Aorta (tissue), 5 donors: ENCODE measurements at regions not wholly inside any gene's neighbourhood (a gene's known extent, or its start where the extent isn't known, plus 50 kb on each side); places are given as distances from the start of the nearest gene placed in this dataset.

Experiments used
- ATAC-seq: fragments of 200-7000 bp; cut with Tn5 transposase; one replicate; pipeline ENCODE4 v1.9.1; 2022; ENCODE audit warnings: moderate library complexity; ENCODE audit not compliant: low FRiP score
- DNase-seq, 2 donors: peaks; one replicate each; pipeline ENCODE4 v3.0.0-alpha.2; 2020
- H3K27ac ChIP-seq, 2 donors: one replicate each; pipeline ENCODE4 v1.5.1; 2013; ENCODE audit warnings: low read length in 2 of 2, mild to moderate bottlenecking in 2 of 2, moderate library complexity in 2 of 2, control low read depth in 1 of 2, inconsistent platforms in 1 of 2, low read depth in 1 of 2
- H3K27me3 ChIP-seq, 2 donors: one replicate each; pipeline ENCODE4 v1.6.1; 2013; ENCODE audit warnings: control low read depth in 1 of 2, low read length in 1 of 2, mild to moderate bottlenecking in 1 of 2, moderate library complexity in 1 of 2; ENCODE audit not compliant: insufficient read depth in 2 of 2, control insufficient read depth in 1 of 2
- H3K36me3 ChIP-seq, 2 donors: one replicate each; pipeline ENCODE4 v1.6.1; 2013; ENCODE audit warnings: control low read depth in 1 of 2, low read length in 1 of 2, mild to moderate bottlenecking in 1 of 2; ENCODE audit not compliant: insufficient read depth in 2 of 2, control insufficient read depth in 1 of 2
- H3K4me1 ChIP-seq, 2 donors: one replicate each; pipeline ENCODE4 v1.6.1; 2013; ENCODE audit warnings: low read length in 2 of 2, control low read depth in 1 of 2, mild to moderate bottlenecking in 1 of 2, moderate library complexity in 1 of 2; ENCODE audit not compliant: insufficient read depth in 2 of 2, control insufficient read depth in 1 of 2
- H3K4me3 ChIP-seq, 2 donors: one replicate each; pipeline ENCODE4 v1.5.1; 2013; ENCODE audit warnings: low read length in 2 of 2, control low read depth in 1 of 2, mild to moderate bottlenecking in 1 of 2
- H3K9me3 ChIP-seq: one replicate; pipeline ENCODE4 v1.6.1; 2013; ENCODE audit warnings: mild to moderate bottlenecking, low read length; ENCODE audit not compliant: control insufficient read depth
- WGBS, 2 donors: extraction: QIAGEN DNeasy Blood & Tissue Kit; methylation state at CpG; one replicate each; pipeline ENCODE4 v1.1.7; 2013; 5-methylcytosine and 5-hydroxymethylcytosine counted together
- intact Hi-C, 2 donors: fragments of 100-400 bp; cut with DNase I; formaldehyde crosslinking; loops; one replicate each; pipeline versions ENCODE4 v1.14.2 to v1.15.0; 2022
- donor health status: healthy with polysubstance abuse.
- donor health status: Bipolar disorder and iron deficiency.
- donor health status: DM: no; HTN: no; CAD: no.
- donor health status: DM: no; HTN: no; CAD: no.
- donor health status: DM: yes; HTN: yes; CAD: no.

GRCh38 chr1:69406244-69406643 lies 161.5 kb upstream of the LRRC7 start:
- DNase-seq (no peak), ATAC-seq (no peak)
- Histone ChIP-seq H3K36me3 (no peaks in the 10 kb centered on the region), H3K4me3 (no peak overlapping the region), H3K9me3 (no peaks in the 10 kb centered on the region), H3K27ac (no peak overlapping the region), H3K4me1 (no peaks in the 10 kb centered on the region), H3K27me3 (no peaks in the 10 kb centered on the region)
- intact Hi-C loops: no loop called here
- 85% methylated on average over 3 of the region's 3 CpGs for WGBS, 2 donors

- Histone ChIP-seq H3K27me3 (no peaks in the 10 kb centered on the region), H3K4me3 (no peak overlapping the region), H3K9me3 (no peaks in the 10 kb centered on the region), H3K27ac (no peak overlapping the region), H3K4me1 (no peaks in the 10 kb centered on the region), H3K36me3 (no peaks in the 10 kb centered on the region)
- DNase-seq (no peak), ATAC-seq (peak; percentile 34)
- 80 to 81% methylated on average over 3 of the region's 3 CpGs for WGBS, 2 donors
- intact Hi-C loops: no loop called here
Measured at GRCh38 chr1:69409731-69410456, 157.8 kb upstream of the LRRC7 start.

- 89 to 90% methylated on average over 3 of the region's 3 CpGs for WGBS, 2 donors
- Histone ChIP-seq H3K4me1 (no peaks in the 10 kb centered on the region), H3K36me3 (no peaks in the 10 kb centered on the region), H3K4me3 (no peak overlapping the region), H3K27ac (no peak overlapping the region), H3K9me3 (no peaks in the 10 kb centered on the region), H3K27me3 (no peaks in the 10 kb centered on the region)
- DNase-seq (no peak), ATAC-seq (no peak)
- intact Hi-C loops: no loop called here
Measured at GRCh38 chr1:69410457-69410850, 157.3 kb upstream of the LRRC7 start.

- intact Hi-C loops: no loop called here
- H3K36me3 ChIP-seq: no peaks in the 10 kb centered on the region
- WGBS, 2 donors: 75 to 77% methylated on average over 2 of the region's 2 CpGs
- no peaks in the 10 kb centered on the region for H3K4me1 ChIP-seq
- H3K4me3 ChIP-seq: no peak overlapping the region
- DNase-seq: no peak
- ATAC-seq: no peak
- no peaks in the 10 kb centered on the region for H3K27me3 ChIP-seq
- H3K9me3 ChIP-seq: no peaks in the 10 kb centered on the region
- no peak overlapping the region for H3K27ac ChIP-seq
Measured at GRCh38 chr1:69410893-69411292, 156.8 kb upstream of the LRRC7 start.

GRCh38 chr1:69411617-69412016 lies 156.1 kb upstream of the LRRC7 start:
- no peaks in the 10 kb centered on the region for H3K36me3 ChIP-seq
- no peak overlapping the region for H3K27ac ChIP-seq
- ATAC-seq (no peak), DNase-seq (no peak)
- no peaks in the 10 kb centered on the region for H3K9me3 ChIP-seq
- H3K27me3 ChIP-seq: no peaks in the 10 kb centered on the region
- H3K4me1 ChIP-seq: no peaks in the 10 kb centered on the region
- no peak overlapping the region for H3K4me3 ChIP-seq
- intact Hi-C loops: no loop called here

GRCh38 chr1:69413129-69413528 lies 154.6 kb upstream of the LRRC7 start:
- Histone ChIP-seq H3K36me3 (no peaks in the 10 kb centered on the region), H3K4me1 (no peaks in the 10 kb centered on the region), H3K9me3 (no peaks in the 10 kb centered on the region), H3K27ac (no peak overlapping the region), H3K4me3 (no peak overlapping the region), H3K27me3 (no peaks in the 10 kb centered on the region)
- intact Hi-C loops: no loop called here
- ATAC-seq (no peak), DNase-seq (no peak)
- WGBS, 2 donors: 65 to 70% methylated on average over 3 of the region's 3 CpGs

- Histone ChIP-seq H3K36me3 (no peaks in the 10 kb centered on the region), H3K4me1 (no peaks in the 10 kb centered on the region), H3K27me3 (no peaks in the 10 kb centered on the region), H3K27ac (no peak overlapping the region), H3K9me3 (no peaks in the 10 kb centered on the region), H3K4me3 (no peak overlapping the region)
- intact Hi-C loops: no loop called here
- no peak for DNase-seq
- no peak for ATAC-seq
- WGBS, 2 donors: 82 to 89% methylated on average over 1 of the region's 1 CpG
Measured at GRCh38 chr1:69414574-69414973, 153.1 kb upstream of the LRRC7 start.

GRCh38 chr1:69421286-69421685 lies 146.4 kb upstream of the LRRC7 start:
- DNase-seq: no peak
- Histone ChIP-seq H3K9me3 (no peaks in the 10 kb centered on the region), H3K36me3 (no peaks in the 10 kb centered on the region), H3K4me1 (peaks cover 0 to 2% of the 10 kb centered on the region in 2 donors), H3K27ac (no peak overlapping the region), H3K4me3 (no peak overlapping the region), H3K27me3 (no peaks in the 10 kb centered on the region)
- ATAC-seq: no peak
- 63 to 71% methylated on average over 2 of the region's 2 CpGs for WGBS, 2 donors
- intact Hi-C loops: no loop called here

GRCh38 chr1:69425871-69426270 lies 141.9 kb upstream of the LRRC7 start:
- DNase-seq: no peak
- Histone ChIP-seq H3K4me3 (no peak overlapping the region), H3K9me3 (no peaks in the 10 kb centered on the region), H3K27ac (no peak overlapping the region), H3K4me1 (peaks cover 0 to 2% of the 10 kb centered on the region in 2 donors), H3K36me3 (no peaks in the 10 kb centered on the region), H3K27me3 (no peaks in the 10 kb centered on the region)
- intact Hi-C loops: no loop called here
- ATAC-seq: no peak
